OCI-LY1 (cell line): ENCODE measurements at regions not wholly inside any gene's neighbourhood (a gene's known extent, or its start where the extent isn't known, plus 50 kb on each side); places are given as distances from the start of the nearest gene placed in this dataset.

Source experiments
- H2AFZ ChIP-seq: fragments of 200-600 bp; sonication (generic), shearing (Covaris generic); 2 replicates; pipeline ENCODE4 v1.6.0; 2014; ENCODE audit warnings: antibody characterized with exemption, mild to moderate bottlenecking, low read length
- H3F3A ChIP-seq: fragments of 200-600 bp; sonication (generic), shearing (Covaris generic); 2 replicates; pipeline ENCODE4 v1.6.0; 2014; ENCODE audit warnings: mild to moderate bottlenecking, antibody characterized with exemption, low read length, moderate library complexity; ENCODE audit not compliant: insufficient read depth
- H3K27ac ChIP-seq: fragments of 200-600 bp; sonication (generic); 2 replicates; pipeline ENCODE4 v1.5.1; 2014; ENCODE audit warnings: low read length, mixed run types, mild to moderate bottlenecking, low read depth; ENCODE audit not compliant: poor library complexity, severe bottlenecking
- H3K27me3 ChIP-seq: fragments of 200-600 bp; sonication (generic); 2 replicates; pipeline ENCODE4 v1.6.0; 2014; ENCODE audit warnings: antibody characterized with exemption, mild to moderate bottlenecking, low read length, moderate library complexity; ENCODE audit not compliant: insufficient read depth
- H3K36me3 ChIP-seq: fragments of 200-600 bp; sonication (generic); 2 replicates; pipeline ENCODE4 v1.6.1; 2014; ENCODE audit warnings: mild to moderate bottlenecking, antibody characterized with exemption, low read length, moderate library complexity, mixed read lengths; ENCODE audit not compliant: insufficient read depth
- H3K4me1 ChIP-seq: fragments of 200-600 bp; sonication (generic); 2 replicates; pipeline ENCODE4 v1.5.1; 2014; ENCODE audit warnings: mild to moderate bottlenecking, low read length, moderate library complexity; ENCODE audit not compliant: insufficient read depth, severe bottlenecking
- H3K4me2 ChIP-seq: fragments of 200-600 bp; sonication (generic), shearing (Covaris generic); 2 replicates; pipeline ENCODE4 v1.6.1; 2014; ENCODE audit warnings: low read length
- H3K4me3 ChIP-seq: fragments of 200-600 bp; sonication (generic); 2 replicates; pipeline ENCODE4 v1.5.1; 2014; ENCODE audit warnings: low read length, low read depth, mild to moderate bottlenecking, mixed read lengths; ENCODE audit not compliant: poor library complexity, severe bottlenecking
- H3K79me2 ChIP-seq: fragments of 200-600 bp; shearing (Covaris generic); 2 replicates; pipeline ENCODE4 v1.6.1; 2016; ENCODE audit warnings: mixed run types, low read length, mixed read lengths; ENCODE audit not compliant: insufficient read depth
- H3K9ac ChIP-seq: fragments of 200-600 bp; sonication (generic), shearing (Covaris generic); 2 replicates; pipeline ENCODE4 v1.6.1; 2014; ENCODE audit warnings: mild to moderate bottlenecking, low read length, mixed read lengths
- H3K9me2 ChIP-seq: fragments of 200-600 bp; sonication (generic), shearing (Covaris generic); 2 replicates; pipeline ENCODE4 v1.6.1; 2014; ENCODE audit warnings: low read depth, mild to moderate bottlenecking, low read length, mixed read lengths
- H3K9me3 ChIP-seq: fragments of 200-600 bp; shearing (Covaris generic); 2 replicates; pipeline ENCODE4 v1.6.1; 2014; ENCODE audit warnings: low read length, mixed read lengths
- H4K20me1 ChIP-seq: fragments of 200-600 bp; sonication (generic), shearing (Covaris generic); 2 replicates; pipeline ENCODE4 v1.6.0; 2016; ENCODE audit warnings: mild to moderate bottlenecking, low read length; ENCODE audit not compliant: insufficient read depth
- CTCF ChIP-seq: fragments of 200-600 bp; sonication (generic), shearing (Covaris generic); IDR thresholded peaks from 2 replicates; pipeline ENCODE4 v1.5.1; 2017; ENCODE audit warnings: mild to moderate bottlenecking, antibody characterized with exemption, low read length, moderate library complexity, mixed read lengths
- EZH2 ChIP-seq: fragments of 200-600 bp; sonication (generic), shearing (Covaris generic); IDR thresholded peaks from 2 replicates; pipeline ENCODE4 v1.8.0; 2017; ENCODE audit warnings: borderline replicate concordance, mixed run types, mild to moderate bottlenecking, antibody characterized with exemption, low read length, moderate library complexity, mixed read lengths

- Histone ChIP-seq H3K9ac (no peak overlapping the region), H3K4me1 (no peaks in the 10 kb centered on the region), H3K79me2 (no peaks in the 10 kb centered on the region), H3F3A (no peaks in the 10 kb centered on the region), H3K36me3 (no peaks in the 10 kb centered on the region), H3K4me3 (no peak overlapping the region), H3K9me2 (no peaks in the 10 kb centered on the region), H2AFZ (no peak overlapping the region), H3K9me3 (no peaks in the 10 kb centered on the region), H4K20me1 (no peaks in the 10 kb centered on the region), H3K4me2 (no peak overlapping the region), H3K27ac (no peak overlapping the region), H3K27me3 (no peaks in the 10 kb centered on the region)
- no peak for TF ChIP-seq CTCF
- TF ChIP-seq EZH2 = no peak
These were observed 429.9 kb downstream of the DYNC2H1 start for GRCh38 chr11:103539166-103539565.

DNA sequence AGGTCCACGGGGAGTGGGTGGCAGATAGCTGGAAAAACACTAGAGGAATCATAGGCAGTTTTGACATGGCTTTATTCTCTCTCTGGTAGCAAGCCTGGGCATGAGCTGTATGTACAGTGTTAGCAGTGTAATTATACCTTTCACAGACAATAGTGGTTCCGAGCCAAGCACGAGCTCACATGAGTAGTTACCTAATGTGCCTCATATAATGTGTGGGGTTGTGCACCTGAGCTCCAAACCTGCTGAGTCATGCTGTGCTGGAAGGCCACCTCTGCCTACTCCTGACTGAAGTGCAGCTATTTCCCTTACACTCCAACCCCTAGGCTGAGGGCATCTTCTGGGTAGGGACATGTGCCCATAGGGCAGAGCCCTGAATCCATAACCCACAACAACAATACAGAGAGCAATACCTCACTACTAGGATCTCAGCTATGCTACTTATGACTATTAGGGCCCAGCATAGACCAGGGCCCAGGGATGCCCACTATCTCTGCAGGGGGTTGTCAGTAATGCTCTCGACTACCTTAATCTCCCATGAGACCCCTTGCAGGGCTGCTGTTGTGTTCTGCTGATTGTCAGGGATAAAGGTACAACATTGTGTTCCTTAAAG, 432.1 kb downstream of the DYNC2H1 start:
- H3K4me2 ChIP-seq = no peak overlapping the region
- H3K9me3 ChIP-seq = no peaks in the 10 kb centered on the region
- H3F3A ChIP-seq = no peaks in the 10 kb centered on the region
- H4K20me1 ChIP-seq = no peaks in the 10 kb centered on the region
- H3K79me2 ChIP-seq = no peaks in the 10 kb centered on the region
- H3K27me3 ChIP-seq = no peaks in the 10 kb centered on the region
- no peaks in the 10 kb centered on the region for H3K36me3 ChIP-seq
- H3K9ac ChIP-seq = no peak overlapping the region
- no peak overlapping the region for H2AFZ ChIP-seq
- no peak overlapping the region for H3K4me3 ChIP-seq
- no peak for TF ChIP-seq EZH2
- no peak for TF ChIP-seq CTCF
- H3K9me2 ChIP-seq = no peaks in the 10 kb centered on the region
- H3K27ac ChIP-seq = no peak overlapping the region
- H3K4me1 ChIP-seq = no peaks in the 10 kb centered on the region

DNA sequence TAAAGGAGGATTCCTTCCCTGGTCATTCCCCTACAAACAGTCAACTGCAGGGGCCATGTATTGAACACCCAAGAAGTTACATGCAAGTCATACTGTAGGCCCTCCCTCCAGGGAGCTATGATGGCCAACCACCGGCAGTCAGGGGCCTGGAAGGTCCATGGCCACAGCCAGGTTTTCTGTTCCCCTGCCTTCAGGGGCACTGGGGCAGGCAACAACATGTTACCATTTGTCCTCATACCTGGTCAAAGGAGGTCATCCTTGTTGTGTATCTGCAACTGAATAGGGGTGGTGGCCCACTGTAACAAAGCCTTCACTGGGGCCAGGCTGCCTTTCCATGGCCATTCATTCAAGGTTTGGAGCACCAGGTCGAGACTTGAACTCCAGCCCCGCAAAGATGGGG, 433.6 kb downstream of the DYNC2H1 start:
- Histone ChIP-seq H2AFZ (no peak overlapping the region), H3K27me3 (no peaks in the 10 kb centered on the region), H3K4me3 (no peak overlapping the region), H3F3A (no peaks in the 10 kb centered on the region), H3K9me3 (no peaks in the 10 kb centered on the region), H3K36me3 (no peaks in the 10 kb centered on the region), H3K4me1 (no peaks in the 10 kb centered on the region), H4K20me1 (no peaks in the 10 kb centered on the region), H3K9me2 (no peaks in the 10 kb centered on the region), H3K79me2 (no peaks in the 10 kb centered on the region), H3K27ac (no peak overlapping the region), H3K4me2 (no peak overlapping the region), H3K9ac (no peak overlapping the region)
- TF ChIP-seq EZH2 (no peak), CTCF (no peak)
